MM.1S (cell line): ENCODE measurements at regions not wholly inside any gene's neighbourhood (a gene's known extent, or its start where the extent isn't known, plus 50 kb on each side); places are given as distances from the start of the nearest gene placed in this dataset.

Experiments
- EZH2 ChIP-seq: fragments of 300-600 bp; sonication (generic); optimal IDR thresholded peaks from 2 replicates; pipeline ENCODE3; 2017; ENCODE audit warnings: low read depth, mild to moderate bottlenecking, antibody characterized with exemption, low read length, mixed read lengths
- TF ChIP-seq, protein P1 (sequence below): fragments of 300-600 bp; sonication (generic); IDR thresholded peaks from 2 replicates; pipeline ENCODE4 v1.5.1; 2016; ENCODE audit warnings: antibody characterized with exemption, low read length, mixed read lengths

DNA sequence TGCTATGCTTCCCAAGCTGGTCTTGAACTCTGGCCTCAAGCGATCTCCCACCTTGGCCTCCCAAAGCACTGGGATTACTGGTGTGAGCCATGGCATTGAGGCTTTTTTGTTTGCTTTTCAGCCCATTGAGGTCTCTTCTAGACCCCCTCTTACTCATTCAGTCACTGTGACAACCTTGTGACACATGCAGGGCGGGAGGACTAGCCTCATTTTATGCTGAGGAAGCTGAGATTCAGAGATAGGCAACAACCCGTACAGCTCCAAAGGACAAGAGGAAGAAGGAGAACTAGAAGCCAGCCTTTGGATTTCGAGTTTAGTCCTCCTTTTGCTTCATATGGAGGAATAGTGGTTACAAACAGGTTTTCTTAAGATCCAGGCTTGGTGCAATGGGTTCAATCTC, 83.9 kb upstream of the WDR26 start:
- TF ChIP-seq, protein P1, sequence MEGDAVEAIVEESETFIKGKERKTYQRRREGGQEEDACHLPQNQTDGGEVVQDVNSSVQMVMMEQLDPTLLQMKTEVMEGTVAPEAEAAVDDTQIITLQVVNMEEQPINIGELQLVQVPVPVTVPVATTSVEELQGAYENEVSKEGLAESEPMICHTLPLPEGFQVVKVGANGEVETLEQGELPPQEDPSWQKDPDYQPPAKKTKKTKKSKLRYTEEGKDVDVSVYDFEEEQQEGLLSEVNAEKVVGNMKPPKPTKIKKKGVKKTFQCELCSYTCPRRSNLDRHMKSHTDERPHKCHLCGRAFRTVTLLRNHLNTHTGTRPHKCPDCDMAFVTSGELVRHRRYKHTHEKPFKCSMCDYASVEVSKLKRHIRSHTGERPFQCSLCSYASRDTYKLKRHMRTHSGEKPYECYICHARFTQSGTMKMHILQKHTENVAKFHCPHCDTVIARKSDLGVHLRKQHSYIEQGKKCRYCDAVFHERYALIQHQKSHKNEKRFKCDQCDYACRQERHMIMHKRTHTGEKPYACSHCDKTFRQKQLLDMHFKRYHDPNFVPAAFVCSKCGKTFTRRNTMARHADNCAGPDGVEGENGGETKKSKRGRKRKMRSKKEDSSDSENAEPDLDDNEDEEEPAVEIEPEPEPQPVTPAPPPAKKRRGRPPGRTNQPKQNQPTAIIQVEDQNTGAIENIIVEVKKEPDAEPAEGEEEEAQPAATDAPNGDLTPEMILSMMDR: no peak
- no peak for TF ChIP-seq EZH2
